Keratinocyte (primary cell): ENCODE measurements at regions not wholly inside any gene's neighbourhood (a gene's known extent, or its start where the extent isn't known, plus 50 kb on each side); places are given as distances from the start of the nearest gene placed in this dataset.

Experiments used
- DNase-seq: peaks from one replicate; pipeline ENCODE4 v3.0.0-alpha.2; 2011; ENCODE audit warnings: low read depth, missing footprints, low spot score
- FAIRE-seq: peaks from 2 replicates; lab custom pipeline; 2011; peaks lifted over from hg19 to GRCh38; lab: Jason Lieb, UNC
- H2AFZ ChIP-seq: 2 replicates; pipeline ENCODE4 v1.6.0; 2012; ENCODE audit warnings: low read length, control low read depth, inconsistent platforms; ENCODE audit not compliant: control insufficient read depth
- H3K27ac ChIP-seq: 2 replicates; pipeline ENCODE4 v1.5.1; 2011; ENCODE audit warnings: low read length; ENCODE audit not compliant: control insufficient read depth, insufficient read depth
- H3K27me3 ChIP-seq: 3 replicates; pipeline ENCODE4 v1.6.0; 2011; ENCODE audit warnings: low read length; ENCODE audit not compliant: control insufficient read depth, insufficient read depth; ENCODE audit errors: extremely low read depth
- H3K36me3 ChIP-seq, 2 experiments: 2 replicates in 1 of 2; 3 replicates in 1 of 2; pipeline ENCODE4 v1.5.1; 2011; ENCODE audit warnings: low read length in 2 of 2, mild to moderate bottlenecking in 1 of 2; ENCODE audit not compliant: control insufficient read depth in 2 of 2, insufficient read depth in 2 of 2; ENCODE audit errors: extremely low read depth in 1 of 2
- H3K4me1 ChIP-seq: 3 replicates; pipeline ENCODE4 v1.5.1; 2011; ENCODE audit warnings: low read length; ENCODE audit not compliant: control insufficient read depth, insufficient read depth; ENCODE audit errors: extremely low read depth
- H3K4me2 ChIP-seq: 3 replicates; pipeline ENCODE4 v1.6.0; 2011; ENCODE audit warnings: low read depth, low read length; ENCODE audit not compliant: control insufficient read depth, insufficient read depth; ENCODE audit errors: extremely low read depth
- H3K4me3 ChIP-seq, 3 experiments: fragments of 200-600 bp in 1 of 3; sonication (generic) in 1 of 3; 2 replicates in 2 of 3; 3 replicates in 1 of 3; pipeline ENCODE4 v1.5.1; 2011 to 2016; ENCODE audit warnings: low read length in 3 of 3, mild to moderate bottlenecking in 3 of 3, control low read depth in 2 of 3, inconsistent platforms in 1 of 3, low read depth in 1 of 3, mixed read lengths in 1 of 3, mixed run types in 1 of 3, moderate library complexity in 1 of 3; ENCODE audit not compliant: control insufficient read depth in 2 of 3, insufficient read depth in 2 of 3; ENCODE audit errors: extremely low read depth in 1 of 3
- H3K79me2 ChIP-seq: 2 replicates; pipeline ENCODE4 v1.6.0; 2012; ENCODE audit warnings: low read length; ENCODE audit not compliant: control insufficient read depth, insufficient read depth
- H3K9ac ChIP-seq: 3 replicates; pipeline ENCODE4 v1.6.0; 2011; ENCODE audit warnings: low read length; ENCODE audit not compliant: control insufficient read depth, insufficient read depth; ENCODE audit errors: extremely low read depth
- H3K9me1 ChIP-seq: 3 replicates; pipeline ENCODE4 v1.6.0; 2011; ENCODE audit warnings: low read length; ENCODE audit not compliant: control insufficient read depth, insufficient read depth; ENCODE audit errors: extremely low read depth
- H3K9me3 ChIP-seq: 2 replicates; pipeline ENCODE4 v1.5.1; 2012; ENCODE audit warnings: low read depth, low read length; ENCODE audit not compliant: control insufficient read depth
- H4K20me1 ChIP-seq: 3 replicates; pipeline ENCODE4 v1.6.0; 2011; ENCODE audit warnings: low read length; ENCODE audit not compliant: control insufficient read depth, insufficient read depth; ENCODE audit errors: extremely low read depth
- CTCF ChIP-seq, 3 experiments: IDR thresholded peaks in 1 of 3; conservative IDR thresholded peaks in 1 of 3; optimal IDR thresholded peaks in 1 of 3; 2 replicates in 2 of 3; 3 replicates in 1 of 3; pipeline versions ENCODE3 to v1.5.1; 2011; ENCODE audit warnings: low read length in 3 of 3, mild to moderate bottlenecking in 3 of 3, moderate library complexity in 2 of 3, control low read depth in 1 of 3, inconsistent platforms in 1 of 3; ENCODE audit not compliant: insufficient read depth in 2 of 3; ENCODE audit errors: extremely low read depth in 1 of 3
- EZH2 ChIP-seq: IDR thresholded peaks from one replicate; pipeline ENCODE4 v1.6.1; 2012; ENCODE audit warnings: inconsistent platforms, mild to moderate bottlenecking, low read length, moderate library complexity
- dilution Hi-C: fragments of 300-500 bp; cut with MboI; formaldehyde crosslinking; loops from one replicate; pipeline ENCODE4 v1.7.0; 2020; ENCODE audit warnings: low sequenced_read_pairs; ENCODE audit not compliant: extremely low pct_ligation_motif_present

DNA sequence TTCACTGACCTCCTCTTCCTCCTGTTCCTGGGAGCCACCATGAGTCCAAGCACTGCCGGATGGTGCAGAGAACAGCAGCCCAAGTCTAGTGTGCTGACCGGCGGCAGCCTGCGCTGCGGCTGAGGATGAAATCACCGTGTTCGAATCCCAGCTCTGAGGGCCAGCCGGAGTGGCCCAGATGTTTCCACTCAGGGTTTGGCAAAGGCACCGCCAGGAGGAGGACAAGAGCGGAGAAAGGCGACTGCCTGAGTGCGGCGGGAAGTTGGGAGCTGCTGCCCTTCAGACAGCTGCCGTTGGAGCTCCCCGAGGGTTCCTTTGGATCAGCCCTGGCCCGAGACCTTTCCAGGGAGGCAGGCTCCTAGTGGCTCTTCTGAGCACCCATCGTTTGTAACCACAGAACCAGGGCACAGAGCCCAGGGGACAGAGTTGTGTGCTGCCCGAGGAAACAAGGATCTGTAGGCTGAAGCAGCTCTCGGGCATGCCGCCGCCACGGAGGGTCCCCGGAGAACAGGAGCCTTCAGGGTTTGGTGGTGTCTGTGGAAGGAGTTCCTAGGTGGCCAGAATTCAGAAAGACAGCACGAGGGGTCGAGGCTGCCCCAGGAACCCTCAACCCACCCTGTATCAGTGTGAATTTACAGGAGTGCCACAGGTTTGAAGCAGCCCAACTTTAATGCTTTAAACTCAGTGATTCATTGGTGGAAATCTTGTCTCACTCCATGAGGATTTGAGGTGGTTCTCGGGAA is 115.6 kb upstream of the COL5A1 start:
- no peak overlapping the region for H3K9ac ChIP-seq
- H3K36me3 ChIP-seq, result no peaks in the 10 kb centered on the region
- no peak overlapping the region for H3K4me2 ChIP-seq
- H4K20me1 ChIP-seq, result no peaks in the 10 kb centered on the region
- no peak for TF ChIP-seq CTCF (optimal IDR thresholded peaks at IDR 0.05 in 1 of 3, IDR thresholded peaks at IDR 0.05 in 1 of 3, conservative IDR thresholded peaks at IDR 0.05 in 1 of 3; ENCODE audit: extremely low read depth in 1 of 3, insufficient read depth in 2 of 3, low read length in 3 of 3)
- TF ChIP-seq EZH2, result no peak
- H2AFZ ChIP-seq, result no peak overlapping the region
- dilution Hi-C loops, result no loop called here
- peaks cover 11% of the 10 kb centered on the region for H3K27me3 ChIP-seq
- no peaks in the 10 kb centered on the region for H3K9me1 ChIP-seq
- peaks cover 4% of the 10 kb centered on the region for H3K9me3 ChIP-seq
- no peaks in the 10 kb centered on the region for H3K79me2 ChIP-seq
- no peak overlapping the region for H3K27ac ChIP-seq
- DNase-seq, result no peak
- no peak for FAIRE-seq
- no peaks in the 10 kb centered on the region for H3K4me1 ChIP-seq
- H3K4me3 ChIP-seq, result no peak overlapping the region

GRCh38 chr9:134526584-134527477 is 114.8 kb upstream of the COL5A1 start:
- H3K9me3 ChIP-seq, result peaks cover 4% of the 10 kb centered on the region
- H2AFZ ChIP-seq, result no peak overlapping the region
- FAIRE-seq, result no peak
- H3K4me2 ChIP-seq, result no peak overlapping the region
- dilution Hi-C loops, result no loop called here
- H3K36me3 ChIP-seq, result no peaks in the 10 kb centered on the region
- no peaks in the 10 kb centered on the region for H3K79me2 ChIP-seq
- peaks cover 11% of the 10 kb centered on the region for H3K27me3 ChIP-seq
- no peaks in the 10 kb centered on the region for H4K20me1 ChIP-seq
- H3K4me1 ChIP-seq, result no peaks in the 10 kb centered on the region
- no peak overlapping the region for H3K9ac ChIP-seq
- no peak overlapping the region for H3K27ac ChIP-seq
- H3K4me3 ChIP-seq, result no peak overlapping the region
- no peaks in the 10 kb centered on the region for H3K9me1 ChIP-seq
- TF ChIP-seq CTCF (optimal IDR thresholded peaks at IDR 0.05 in 1 of 3, IDR thresholded peaks at IDR 0.05 in 1 of 3, conservative IDR thresholded peaks at IDR 0.05 in 1 of 3; ENCODE audit: extremely low read depth in 1 of 3, insufficient read depth in 2 of 3, low read length in 3 of 3) (no peak), EZH2 (no peak)
- DNase-seq, result no peak
